DOHH2 (cell line): ENCODE measurements at regions not wholly inside any gene's neighbourhood (a gene's known extent, or its start where the extent isn't known, plus 50 kb on each side); places are given as distances from the start of the nearest gene placed in this dataset.

Source experiments
- H3F3A ChIP-seq: fragments of 200-600 bp; sonication (generic), shearing (Covaris generic); 2 replicates; pipeline ENCODE4 v1.6.0; 2016; ENCODE audit warnings: antibody characterized with exemption, mild to moderate bottlenecking; ENCODE audit not compliant: control insufficient read depth, insufficient read depth
- H3K27ac ChIP-seq: fragments of 200-600 bp; sonication (generic); 2 replicates; pipeline ENCODE4 v1.5.1; 2014; ENCODE audit warnings: low read depth, mild to moderate bottlenecking, low read length, moderate library complexity
- H3K27me3 ChIP-seq: fragments of 200-600 bp; sonication (generic); 2 replicates; pipeline ENCODE4 v1.6.1; 2014; ENCODE audit warnings: mild to moderate bottlenecking, low read length, mixed read lengths; ENCODE audit not compliant: control insufficient read depth
- H3K36me3 ChIP-seq: fragments of 200-600 bp; sonication (generic); 2 replicates; pipeline ENCODE4 v1.6.1; 2014; ENCODE audit warnings: mild to moderate bottlenecking, low read length, moderate library complexity, mixed read lengths; ENCODE audit not compliant: control insufficient read depth
- H3K4me1 ChIP-seq: fragments of 200-600 bp; sonication (generic); 2 replicates; pipeline ENCODE4 v1.6.1; 2014; ENCODE audit warnings: mild to moderate bottlenecking, low read length, mixed read lengths; ENCODE audit not compliant: control insufficient read depth
- H3K4me2 ChIP-seq: fragments of 200-600 bp; sonication (generic); 2 replicates; pipeline ENCODE4 v1.6.0; 2014; ENCODE audit warnings: mild to moderate bottlenecking, low read length, moderate library complexity
- H3K4me3 ChIP-seq: fragments of 200-600 bp; sonication (generic); 2 replicates; pipeline ENCODE4 v1.5.1; 2014; ENCODE audit warnings: mild to moderate bottlenecking, low read length, mixed read lengths
- H3K79me2 ChIP-seq: fragments of 200-600 bp; sonication (generic); 2 replicates; pipeline ENCODE4 v1.6.1; 2014; ENCODE audit warnings: mild to moderate bottlenecking, low read length, mixed read lengths; ENCODE audit not compliant: control insufficient read depth
- H3K9me2 ChIP-seq: fragments of 200-600 bp; sonication (generic); replicated peaks from 2 replicates; pipeline ENCODE4 v1.6.1; 2014; ENCODE audit warnings: mild to moderate bottlenecking, low read length, mixed read lengths; ENCODE audit not compliant: control insufficient read depth
- H3K9me3 ChIP-seq: fragments of 200-600 bp; sonication (generic); 2 replicates; pipeline ENCODE4 v1.6.1; 2014; ENCODE audit warnings: antibody characterized with exemption, low read length, mixed read lengths; ENCODE audit not compliant: control insufficient read depth, insufficient read depth
- H4K20me1 ChIP-seq: fragments of 200-600 bp; sonication (generic); 2 replicates; pipeline ENCODE4 v1.6.0; 2014; ENCODE audit warnings: low read depth, mild to moderate bottlenecking, antibody characterized with exemption, low read length, moderate library complexity; ENCODE audit not compliant: control insufficient read depth, insufficient read depth
- CTCF ChIP-seq: fragments of 200-600 bp; sonication (generic); IDR thresholded peaks from one replicate; pipeline ENCODE4 v1.5.1; 2014; ENCODE audit warnings: antibody characterized with exemption, mild to moderate bottlenecking, low read depth, low read length; ENCODE audit not compliant: poor library complexity, severe bottlenecking
- EZH2phosphoT487 ChIP-seq: fragments of 200-600 bp; sonication (generic); IDR thresholded peaks from 2 replicates; pipeline ENCODE4 v1.6.1; 2017; ENCODE audit warnings: borderline replicate concordance, mild to moderate bottlenecking, antibody characterized with exemption, low read length, moderate library complexity, mixed read lengths

- Histone ChIP-seq H3K4me3 (no peak overlapping the region), H3K9me3 (no peaks in the 10 kb centered on the region), H3K9me2 (no peaks in the 10 kb centered on the region), H3K4me1 (peaks cover 4% of the 10 kb centered on the region; the same call in 1 of the 2 replicates), H3K27me3 (no peaks in the 10 kb centered on the region), H3K79me2 (no peaks in the 10 kb centered on the region), H3K36me3 (no peaks in the 10 kb centered on the region), H3K27ac (no peak overlapping the region), H3K4me2 (no peak overlapping the region), H4K20me1 (no peaks in the 10 kb centered on the region), H3F3A (no peaks in the 10 kb centered on the region)
- TF ChIP-seq CTCF (no peak), EZH2phosphoT487 (no peak)
These were observed 178.4 kb upstream of the SERP2 start for GRCh38 chr13:44195245-44195644.

GRCh38 chr13:44196196-44196751, 177.3 kb upstream of the SERP2 start:
- H3K4me2 ChIP-seq: no peak overlapping the region
- H3F3A ChIP-seq: no peaks in the 10 kb centered on the region
- no peaks in the 10 kb centered on the region for H3K79me2 ChIP-seq
- H3K9me3 ChIP-seq: no peaks in the 10 kb centered on the region
- no peaks in the 10 kb centered on the region for H3K36me3 ChIP-seq
- no peak for TF ChIP-seq CTCF
- no peak for TF ChIP-seq EZH2phosphoT487
- no peaks in the 10 kb centered on the region for H4K20me1 ChIP-seq
- H3K27ac ChIP-seq: no peak overlapping the region
- no peaks in the 10 kb centered on the region for H3K27me3 ChIP-seq
- no peak overlapping the region for H3K4me3 ChIP-seq
- peaks cover 4% of the 10 kb centered on the region; the same call in 1 of the 2 replicates for H3K4me1 ChIP-seq
- H3K9me2 ChIP-seq: no peaks in the 10 kb centered on the region

GRCh38 chr13:44197791-44198770, 175.5 kb upstream of the SERP2 start:
- no peaks in the 10 kb centered on the region for H3F3A ChIP-seq
- no peaks in the 10 kb centered on the region for H3K9me2 ChIP-seq
- no peaks in the 10 kb centered on the region for H3K79me2 ChIP-seq
- no peaks in the 10 kb centered on the region for H4K20me1 ChIP-seq
- no peak overlapping the region for H3K4me2 ChIP-seq
- no peaks in the 10 kb centered on the region for H3K27me3 ChIP-seq
- H3K27ac ChIP-seq: no peak overlapping the region
- no peak overlapping the region for H3K4me3 ChIP-seq
- no peak for TF ChIP-seq CTCF
- TF ChIP-seq EZH2phosphoT487: no peak
- peaks cover 4% of the 10 kb centered on the region; the same call in 1 of the 2 replicates for H3K4me1 ChIP-seq
- H3K36me3 ChIP-seq: no peaks in the 10 kb centered on the region
- H3K9me3 ChIP-seq: no peaks in the 10 kb centered on the region
